ENCODE measurements at regions not wholly inside any gene's neighbourhood (a gene's known extent, or its start where the extent isn't known, plus 50 kb on each side); places are given as distances from the start of the nearest gene placed in this dataset.
"Not testable (repeated sequence)": the region's sequence is repeated elsewhere in the genome, so short reads cannot be mapped to it uniquely, and the experiment has no call there.

DNA sequence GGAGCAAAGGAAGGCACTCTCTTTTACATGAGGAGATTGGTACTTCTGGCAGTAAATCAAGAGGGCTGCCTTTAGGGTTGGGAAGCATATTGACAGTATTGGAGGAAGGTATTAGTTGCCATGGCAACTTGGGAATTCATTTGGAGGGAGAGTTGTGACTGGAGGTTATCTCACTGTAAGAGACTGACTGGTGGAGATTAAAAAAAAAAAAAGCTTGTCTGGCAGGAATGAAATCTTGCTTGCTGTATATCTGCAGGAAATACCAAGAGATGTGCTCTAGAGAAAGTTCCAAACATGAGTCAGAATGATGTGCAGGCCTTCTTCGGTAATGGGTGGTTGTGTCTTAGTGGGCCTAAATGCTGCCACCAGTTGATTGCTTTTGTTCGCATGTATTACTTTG lies 59.1 kb downstream of the SRGAP2 start:
- not testable (repeated sequence) for TF ChIP-seq EZH2 (IDR thresholded peaks at IDR 0.05; ENCODE audit: low read length, missing control alignments)
- TF ChIP-seq, protein P1, sequence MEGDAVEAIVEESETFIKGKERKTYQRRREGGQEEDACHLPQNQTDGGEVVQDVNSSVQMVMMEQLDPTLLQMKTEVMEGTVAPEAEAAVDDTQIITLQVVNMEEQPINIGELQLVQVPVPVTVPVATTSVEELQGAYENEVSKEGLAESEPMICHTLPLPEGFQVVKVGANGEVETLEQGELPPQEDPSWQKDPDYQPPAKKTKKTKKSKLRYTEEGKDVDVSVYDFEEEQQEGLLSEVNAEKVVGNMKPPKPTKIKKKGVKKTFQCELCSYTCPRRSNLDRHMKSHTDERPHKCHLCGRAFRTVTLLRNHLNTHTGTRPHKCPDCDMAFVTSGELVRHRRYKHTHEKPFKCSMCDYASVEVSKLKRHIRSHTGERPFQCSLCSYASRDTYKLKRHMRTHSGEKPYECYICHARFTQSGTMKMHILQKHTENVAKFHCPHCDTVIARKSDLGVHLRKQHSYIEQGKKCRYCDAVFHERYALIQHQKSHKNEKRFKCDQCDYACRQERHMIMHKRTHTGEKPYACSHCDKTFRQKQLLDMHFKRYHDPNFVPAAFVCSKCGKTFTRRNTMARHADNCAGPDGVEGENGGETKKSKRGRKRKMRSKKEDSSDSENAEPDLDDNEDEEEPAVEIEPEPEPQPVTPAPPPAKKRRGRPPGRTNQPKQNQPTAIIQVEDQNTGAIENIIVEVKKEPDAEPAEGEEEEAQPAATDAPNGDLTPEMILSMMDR (conservative IDR thresholded peaks at IDR 0.05 in 1 of 2, IDR thresholded peaks at IDR 0.05 in 1 of 2; ENCODE audit: low read depth in 1 of 2, low read length in 2 of 2): not testable (repeated sequence)
